Suprapubic skin (tissue), 3 donors: ENCODE measurements at regions not wholly inside any gene's neighbourhood (a gene's known extent, or its start where the extent isn't known, plus 50 kb on each side); places are given as distances from the start of the nearest gene placed in this dataset.

Source experiments
- EP300 ChIP-seq: sonication (generic); formaldehyde crosslinking; IDR thresholded peaks from one replicate; pipeline ENCODE4 v1.6.1; 2017; ENCODE audit warnings: antibody characterized with exemption
- TF ChIP-seq, protein P1 (sequence below), 2 donors: fragments of 200-600 bp in 1 of 2; fragments of 450-650 bp in 1 of 2; sonication (generic) in 1 of 2; IDR thresholded peaks; one replicate each; pipeline ENCODE4 v1.5.1; 2016 to 2019; ENCODE audit warnings: antibody characterized with exemption in 2 of 2, mild to moderate bottlenecking in 1 of 2, moderate library complexity in 1 of 2

GRCh38 chr19:27684293-27684692 is 1528.7 kb downstream of the UQCRFS1 start:
- no peak for TF ChIP-seq EP300
- TF ChIP-seq, protein P1, sequence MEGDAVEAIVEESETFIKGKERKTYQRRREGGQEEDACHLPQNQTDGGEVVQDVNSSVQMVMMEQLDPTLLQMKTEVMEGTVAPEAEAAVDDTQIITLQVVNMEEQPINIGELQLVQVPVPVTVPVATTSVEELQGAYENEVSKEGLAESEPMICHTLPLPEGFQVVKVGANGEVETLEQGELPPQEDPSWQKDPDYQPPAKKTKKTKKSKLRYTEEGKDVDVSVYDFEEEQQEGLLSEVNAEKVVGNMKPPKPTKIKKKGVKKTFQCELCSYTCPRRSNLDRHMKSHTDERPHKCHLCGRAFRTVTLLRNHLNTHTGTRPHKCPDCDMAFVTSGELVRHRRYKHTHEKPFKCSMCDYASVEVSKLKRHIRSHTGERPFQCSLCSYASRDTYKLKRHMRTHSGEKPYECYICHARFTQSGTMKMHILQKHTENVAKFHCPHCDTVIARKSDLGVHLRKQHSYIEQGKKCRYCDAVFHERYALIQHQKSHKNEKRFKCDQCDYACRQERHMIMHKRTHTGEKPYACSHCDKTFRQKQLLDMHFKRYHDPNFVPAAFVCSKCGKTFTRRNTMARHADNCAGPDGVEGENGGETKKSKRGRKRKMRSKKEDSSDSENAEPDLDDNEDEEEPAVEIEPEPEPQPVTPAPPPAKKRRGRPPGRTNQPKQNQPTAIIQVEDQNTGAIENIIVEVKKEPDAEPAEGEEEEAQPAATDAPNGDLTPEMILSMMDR (IDR thresholded peaks at IDR 0.05): no peak
